KBM-7 (cell line): ENCODE measurements at regions not wholly inside any gene's neighbourhood (a gene's known extent, or its start where the extent isn't known, plus 50 kb on each side); places are given as distances from the start of the nearest gene placed in this dataset.
"Not testable (repeated sequence)": the region's sequence is repeated elsewhere in the genome, so short reads cannot be mapped to it uniquely, and the experiment has no call there.

Source experiments
- DNase-seq: peaks from one replicate; pipeline ENCODE4 v3.0.0-alpha.2; 2015
- in situ Hi-C: fragments of 300-500 bp; cut with MboI; formaldehyde crosslinking; loops from 2 replicates; pipeline ENCODE4 v1.14.3; 2020; ENCODE audit warnings: low sequenced_read_pairs, low pct_unique_long_range_greater_than_20kb, mixed read lengths

DNA sequence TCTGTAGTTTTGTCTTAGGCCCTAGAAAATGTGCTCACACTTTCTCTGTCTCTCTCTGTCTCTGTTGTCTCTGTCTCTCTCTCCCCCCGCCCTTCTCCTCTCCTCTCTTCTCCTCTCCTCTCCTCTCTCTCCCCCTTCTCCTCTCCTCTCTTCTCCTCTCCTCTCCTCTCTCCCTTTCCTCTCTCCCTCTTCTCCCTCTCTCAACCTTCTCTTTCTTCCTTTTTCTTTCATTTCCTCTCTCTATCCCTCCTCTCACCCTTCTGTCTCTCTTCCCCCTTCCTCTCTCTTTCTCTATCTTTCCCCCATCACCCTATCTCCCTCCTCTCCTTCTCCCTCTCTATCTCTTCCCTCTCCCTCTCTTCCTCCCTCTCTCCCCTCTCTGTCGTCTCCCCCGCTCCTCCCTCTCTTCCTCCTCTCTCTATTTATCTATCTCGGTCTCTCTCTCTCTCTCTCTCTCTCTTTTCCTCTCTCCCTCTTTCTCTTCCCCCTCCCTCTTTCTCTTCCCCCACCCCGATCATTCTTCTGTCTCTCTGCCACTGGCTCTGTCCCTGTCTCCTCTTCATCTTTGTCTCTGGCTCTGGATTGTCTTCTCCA lies 107.2 kb upstream of the C16orf82 start:
- DNase-seq: no peak
- in situ Hi-C loops: loop anchor here (25.0 kb wide), 1 partner anchor 97 kb away; no protein-coding TSS in a partner anchor

- no peak for DNase-seq
- in situ Hi-C loops: loop anchor here (25.0 kb wide), 1 partner anchor 99 kb away; no protein-coding TSS in a partner anchor
These were observed 105.3 kb upstream of the C16orf82 start for GRCh38 chr16:26961459-26961858.

DNA sequence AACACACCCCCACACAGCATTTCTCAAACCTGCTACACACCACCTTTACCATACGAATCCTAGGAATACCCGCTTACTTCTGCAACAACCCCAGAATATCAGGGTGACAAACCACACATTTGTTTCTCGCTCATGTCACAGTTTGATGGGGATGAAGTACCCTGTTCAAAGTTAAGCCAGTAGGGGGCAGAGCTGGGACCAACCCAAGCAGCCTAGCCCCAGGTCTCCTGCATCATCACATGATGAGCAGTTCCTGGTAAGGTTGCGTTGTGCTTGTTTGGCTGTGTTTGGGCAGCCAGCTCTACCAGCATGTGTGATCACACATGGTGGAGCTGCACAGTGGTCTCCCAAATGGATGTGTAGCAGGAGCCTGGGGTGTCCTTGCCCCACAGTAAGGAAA lies 103.6 kb upstream of the C16orf82 start:
- in situ Hi-C loops: loop anchor here (25.0 kb wide), 1 partner anchor 101 kb away; no protein-coding TSS in a partner anchor
- no peak for DNase-seq

DNA sequence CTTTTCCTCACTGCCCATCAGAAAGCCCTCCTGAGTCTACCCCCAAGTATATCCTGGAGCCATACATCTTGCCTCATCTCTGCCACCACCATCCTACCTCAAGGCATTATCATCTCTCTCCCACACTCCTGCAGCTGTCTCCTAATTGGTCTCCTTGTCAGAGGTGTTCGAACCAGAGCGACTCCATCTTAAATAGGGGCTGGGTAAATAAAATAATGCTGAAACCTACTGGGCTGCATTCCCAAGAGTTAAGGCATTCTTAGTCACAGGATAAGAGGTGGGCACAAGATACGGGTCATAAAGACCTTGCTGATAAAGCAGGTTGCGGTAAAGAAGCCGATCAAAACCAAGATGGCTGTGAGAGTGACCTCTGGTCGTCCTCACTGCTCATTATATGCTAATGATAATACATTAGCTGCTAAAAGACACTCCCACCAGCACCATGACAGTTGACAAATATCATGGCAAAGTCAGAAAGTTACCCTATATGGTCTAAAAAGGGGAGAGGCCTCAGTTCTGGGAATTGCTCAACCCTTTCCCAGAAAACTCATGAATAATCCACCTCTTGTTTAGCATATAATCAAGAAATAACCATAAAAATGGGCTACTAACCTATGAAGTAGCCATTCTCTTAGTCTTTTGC lies 97.0 kb upstream of the C16orf82 start:
- DNase-seq: no peak
- in situ Hi-C loops: loop anchor here (25.0 kb wide), 1 partner anchor 107 kb away; no protein-coding TSS in a partner anchor

GRCh38 chr16:26970292-26970691 lies 96.4 kb upstream of the C16orf82 start:
- in situ Hi-C loops: loop anchor here (25.0 kb wide), 1 partner anchor 108 kb away; no protein-coding TSS in a partner anchor
- no peak for DNase-seq

GRCh38 chr16:26976873-26977272 lies 89.9 kb upstream of the C16orf82 start:
- no peak for DNase-seq
- in situ Hi-C loops: no loop called here

DNA sequence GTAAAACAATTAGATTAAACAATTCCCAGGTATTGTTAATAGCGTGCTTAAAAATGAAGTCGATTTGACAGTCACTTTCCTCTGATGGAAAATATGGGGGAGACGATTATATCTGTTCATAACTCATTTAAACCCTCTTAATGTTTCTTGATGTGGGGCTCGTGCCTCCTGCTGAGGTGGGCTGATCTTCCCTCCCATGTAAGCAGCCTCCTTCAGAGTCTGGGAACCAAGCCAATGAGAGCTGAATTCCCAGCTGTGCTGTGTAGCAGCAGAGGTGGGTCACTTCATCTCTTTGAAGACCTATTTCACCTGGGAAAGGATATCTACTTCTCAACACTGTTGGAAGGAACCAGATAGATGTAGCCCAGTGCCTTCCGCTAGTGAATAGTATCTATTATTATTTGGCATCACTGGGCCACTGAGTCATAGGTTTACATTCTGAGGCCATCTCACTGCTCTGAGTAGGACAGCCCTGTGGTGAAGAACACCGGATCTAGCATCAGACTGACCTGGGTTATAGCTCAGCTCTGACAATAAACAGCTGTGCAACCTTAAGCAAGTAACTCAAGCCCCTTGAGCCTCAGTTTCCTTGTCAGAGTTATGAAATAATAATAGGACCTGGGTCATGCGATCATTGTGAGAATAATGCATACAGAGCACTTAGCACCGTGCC lies 85.3 kb upstream of the C16orf82 start:
- no peak for DNase-seq
- in situ Hi-C loops: no loop called here

DNA sequence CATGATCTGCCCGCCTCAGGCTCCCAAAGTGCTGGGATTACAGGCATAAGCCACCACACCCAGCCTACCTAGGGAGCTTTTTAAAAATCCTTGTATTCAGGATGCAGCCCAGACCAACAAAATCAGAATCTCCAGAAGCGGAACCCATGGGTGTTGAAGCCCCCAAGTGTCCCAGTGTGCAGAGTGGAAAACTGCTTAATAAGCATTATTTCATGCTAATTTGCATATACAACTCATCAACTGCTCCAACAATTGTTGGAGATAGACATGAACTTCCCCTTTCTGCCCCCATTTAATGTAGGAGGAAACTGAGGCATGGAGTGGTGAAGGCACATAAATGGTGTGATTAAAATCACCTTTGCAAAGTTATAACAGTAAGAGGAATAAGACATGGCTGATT lies 84.3 kb upstream of the C16orf82 start:
- in situ Hi-C loops: no loop called here

DNA sequence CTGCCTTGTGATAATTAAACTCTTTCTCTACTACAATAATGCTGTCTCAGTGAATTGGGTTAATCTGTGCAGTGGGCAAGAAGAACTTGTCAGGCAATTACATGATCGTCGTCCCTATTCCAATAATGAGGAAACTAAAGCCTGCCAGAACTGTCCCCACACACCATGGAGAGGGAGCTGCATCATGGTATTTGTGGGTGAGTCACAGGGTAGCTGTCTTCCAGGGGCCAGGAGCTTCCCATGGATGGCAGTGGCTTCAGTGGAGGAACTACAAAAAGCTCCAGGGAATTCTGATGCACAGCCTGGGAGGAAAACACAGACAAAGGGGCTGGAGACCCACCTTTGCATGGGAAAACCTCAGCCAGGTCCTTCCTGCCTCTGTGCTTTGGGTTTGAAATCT lies 83.3 kb upstream of the C16orf82 start:
- no peak for DNase-seq
- in situ Hi-C loops: no loop called here

More for the DNA sequence above, 84.3 kb upstream of the C16orf82 start:
- DNase-seq: no peak

DNA sequence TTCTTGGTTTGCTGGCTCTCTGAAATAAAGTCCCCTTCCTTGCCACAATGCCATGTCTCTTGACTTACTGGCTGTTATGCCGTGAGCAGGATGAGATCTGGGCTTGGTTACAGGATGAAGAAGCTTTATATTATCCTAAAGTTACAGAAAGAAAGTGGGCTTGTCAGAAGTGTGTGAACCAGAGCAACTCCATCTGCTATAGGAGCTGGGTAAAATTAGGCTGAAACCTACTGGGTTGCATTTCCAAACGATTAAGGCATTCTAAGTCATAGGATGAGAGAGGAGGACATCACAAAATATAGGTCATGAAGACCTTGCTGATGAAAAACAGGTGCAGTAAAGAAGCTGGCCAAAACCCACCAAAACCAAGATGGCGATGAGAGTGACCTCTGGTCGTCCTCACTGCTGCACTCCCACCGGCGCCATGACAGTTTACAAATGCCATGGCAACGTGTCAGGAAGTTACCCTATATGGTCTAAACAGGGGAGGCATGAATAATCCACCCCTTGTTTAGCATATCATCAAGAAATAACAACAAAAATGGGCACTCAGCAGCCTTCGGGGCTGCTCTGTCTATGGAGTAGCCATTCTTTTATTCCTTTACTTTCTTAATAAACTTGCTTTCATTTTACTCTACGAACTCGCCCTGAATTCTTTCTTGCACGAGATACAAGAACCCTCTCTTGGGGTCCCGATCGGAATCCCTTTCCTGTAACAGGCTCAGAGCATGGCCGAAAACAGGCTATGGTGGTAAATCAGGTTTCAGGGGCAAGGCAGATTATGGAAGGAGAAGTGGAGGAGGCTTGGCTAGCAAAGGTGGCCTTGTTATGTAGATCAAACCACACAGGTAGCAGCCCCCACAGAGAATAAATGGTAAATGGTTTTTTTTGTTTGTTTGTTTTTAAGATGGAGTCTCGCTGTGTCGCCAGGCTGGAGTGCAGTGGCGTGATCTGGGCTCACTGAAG lies 81.3 kb upstream of the C16orf82 start:
- in situ Hi-C loops: no loop called here
- DNase-seq: no peak

GRCh38 chr16:26987597-26988010 lies 79.1 kb upstream of the C16orf82 start:
- in situ Hi-C loops: no loop called here
- DNase-seq: no peak

- in situ Hi-C loops: no loop called here
- no peak for DNase-seq
These were observed 78.5 kb upstream of the C16orf82 start for GRCh38 chr16:26988186-26988585.

DNA sequence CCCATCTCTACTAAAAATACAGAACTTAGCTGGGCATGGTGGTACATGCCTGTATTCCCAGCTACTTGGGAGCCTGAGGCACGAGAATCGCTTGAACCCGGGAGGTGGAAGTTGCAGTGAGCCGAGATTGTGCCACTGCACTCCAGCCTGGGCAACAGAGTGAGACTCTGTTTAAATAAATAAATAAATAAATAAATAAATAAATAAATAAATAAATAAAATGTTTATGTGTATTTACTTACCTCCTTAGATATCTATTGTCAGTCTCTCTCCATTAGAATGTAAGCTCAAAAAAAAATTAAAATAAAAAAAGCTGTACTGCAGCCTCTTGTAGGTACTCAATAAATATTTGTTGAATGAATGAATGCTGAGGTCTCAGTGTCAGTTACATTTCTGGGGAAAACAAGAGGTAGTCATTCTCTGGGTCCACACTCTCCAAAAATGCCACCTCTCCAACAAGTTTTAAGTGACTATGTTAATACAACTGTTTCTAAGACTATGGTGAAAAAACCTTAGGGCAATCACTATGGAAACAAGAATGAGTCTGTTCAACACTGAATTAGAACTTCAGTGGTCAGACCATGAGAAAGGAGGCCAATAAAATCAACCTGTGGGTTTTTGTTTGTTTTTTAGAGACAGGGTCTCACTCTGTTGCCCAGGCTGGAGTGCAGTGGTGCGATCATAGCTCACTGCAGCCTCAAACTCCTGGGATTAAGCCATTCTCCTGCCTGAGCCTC lies 76.2 kb upstream of the C16orf82 start:
- DNase-seq, in situ Hi-C loops: not testable (repeated sequence)

GRCh38 chr16:26992666-26993349 lies 73.9 kb upstream of the C16orf82 start:
- no peak for DNase-seq
- in situ Hi-C loops: no loop called here

GRCh38 chr16:26993511-26993910 lies 73.2 kb upstream of the C16orf82 start:
- DNase-seq: no peak
- in situ Hi-C loops: no loop called here

GRCh38 chr16:26993963-26994362 lies 72.8 kb upstream of the C16orf82 start:
- in situ Hi-C loops: no loop called here
- DNase-seq: no peak

DNA sequence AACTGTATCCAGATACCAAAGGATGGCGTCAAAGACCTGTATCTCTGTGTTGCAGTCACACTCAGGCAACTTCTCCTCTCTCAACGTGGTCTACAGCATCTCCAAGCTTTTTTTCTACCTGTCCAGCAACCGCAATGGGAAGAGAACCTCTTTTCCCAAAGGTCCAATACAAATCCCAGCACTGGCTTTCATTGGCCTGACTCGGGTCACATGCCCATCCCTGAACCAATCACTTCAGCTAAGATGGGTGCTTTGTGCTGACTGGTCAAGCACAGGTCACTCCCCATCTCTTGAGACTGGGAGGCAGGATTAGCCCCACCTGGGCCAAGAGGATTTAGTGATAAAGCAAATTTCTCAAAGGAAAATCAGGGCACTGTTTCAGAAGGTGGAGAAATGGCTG lies 71.2 kb upstream of the C16orf82 start:
- in situ Hi-C loops: no loop called here

DNA sequence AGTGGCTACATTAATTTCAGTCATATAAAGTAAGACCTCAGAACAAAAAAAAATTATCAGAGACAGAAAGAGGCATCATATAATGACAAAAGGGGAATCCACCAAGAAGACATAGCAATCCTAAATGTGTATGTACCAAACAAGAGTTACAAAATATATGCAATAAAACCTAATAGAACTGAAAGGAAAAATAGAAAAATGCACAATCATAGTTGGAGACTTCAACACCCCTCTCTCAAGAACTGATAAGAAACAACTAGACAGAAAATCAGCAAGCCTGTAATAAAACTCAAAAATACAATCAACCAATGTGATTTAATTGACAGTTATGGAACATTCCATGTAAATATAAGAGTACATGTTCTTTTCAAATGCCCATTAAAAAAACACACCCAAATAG lies 61.3 kb upstream of the C16orf82 start:
- DNase-seq: no peak
- in situ Hi-C loops: no loop called here

More for the DNA sequence above, 71.2 kb upstream of the C16orf82 start:
- DNase-seq: no peak
